Naive thymus-derived CD4-positive, alpha-beta T cell (primary cell): ENCODE measurements at regions not wholly inside any gene's neighbourhood (a gene's known extent, or its start where the extent isn't known, plus 50 kb on each side); places are given as distances from the start of the nearest gene placed in this dataset.

Experiments
- ATAC-seq: fragments of 150-1000 bp; cut with Tn5 transposase; 2 replicates; pipeline ENCODE4 v1.10.0; 2021; ENCODE audit warnings: mild to moderate bottlenecking, moderate library complexity
- CTCF ChIA-PET: fragments of 350-600 bp; sonication (Branson Sonifier 250); formaldehyde crosslinking; loops from one replicate; lab custom pipeline; 2021; ENCODE audit warnings: antibody characterized with exemption; lab: Charles Lee
- POLR2A ChIA-PET: fragments of 350-600 bp; sonication (Branson Sonifier 250); formaldehyde crosslinking; loops from one replicate; lab custom pipeline; 2021; ENCODE audit warnings: antibody characterized with exemption, inconsistent platforms; lab: Charles Lee
- DNase-seq, 9 donors: peaks; one replicate each; pipeline versions ENCODE4 v3.0.0 to v3.0.0-alpha.2; 2020 to 2022; ENCODE audit warnings: mixed read lengths in 1 of 9
- H3K27ac ChIP-seq: one replicate; pipeline ENCODE4 v1.7.0; 2013; ENCODE audit warnings: mild to moderate bottlenecking, low read depth, low read length, moderate library complexity
- H3K27me3 ChIP-seq, 2 donors: one replicate each; pipeline ENCODE4 v1.7.0; 2013; ENCODE audit warnings: low read length in 2 of 2, mild to moderate bottlenecking in 2 of 2, moderate library complexity in 2 of 2; ENCODE audit not compliant: control insufficient read depth in 2 of 2, insufficient read depth in 2 of 2
- H3K36me3 ChIP-seq, 3 experiments: 1 replicate in 2 of 3; 2 replicates in 1 of 3; pipeline ENCODE4 v1.7.0; 2013; ENCODE audit warnings: low read length in 3 of 3, mild to moderate bottlenecking in 3 of 3, moderate library complexity in 1 of 3; ENCODE audit not compliant: insufficient read depth in 3 of 3, control insufficient read depth in 2 of 3
- H3K4me1 ChIP-seq, 2 donors: one replicate each; pipeline ENCODE4 v1.7.0; 2013; ENCODE audit warnings: low read length in 2 of 2, mild to moderate bottlenecking in 2 of 2, moderate library complexity in 1 of 2; ENCODE audit not compliant: control insufficient read depth in 2 of 2, insufficient read depth in 2 of 2
- H3K4me3 ChIP-seq: 2 replicates; pipeline ENCODE4 v1.7.0; 2013; ENCODE audit warnings: mild to moderate bottlenecking, low read length
- H3K9me3 ChIP-seq, 3 experiments: 1 replicate in 2 of 3; 2 replicates in 1 of 3; pipeline ENCODE4 v1.7.0; 2013; ENCODE audit warnings: low read length in 3 of 3; ENCODE audit not compliant: control insufficient read depth in 2 of 3
- H3K27ac Mint-ChIP-seq, 9 donors: one replicate each; pipeline ENCODE4 v1.8.0; 2020 to 2022; ENCODE audit warnings: mixed read lengths in 9 of 9, mild to moderate bottlenecking in 8 of 9, moderate library complexity in 5 of 9, inconsistent platforms in 2 of 9
- H3K27me3 Mint-ChIP-seq, 5 donors: one replicate each; pipeline ENCODE4 v1.8.0; 2021 to 2022; ENCODE audit warnings: mixed read lengths in 5 of 5, mild to moderate bottlenecking in 1 of 5
- H3K36me3 Mint-ChIP-seq, 5 donors: one replicate each; pipeline ENCODE4 v1.8.0; 2020 to 2022; ENCODE audit warnings: mixed read lengths in 5 of 5, mild to moderate bottlenecking in 3 of 5, inconsistent platforms in 1 of 5
- H3K4me1 Mint-ChIP-seq, 7 donors: one replicate each; pipeline ENCODE4 v1.8.0; 2020 to 2022; ENCODE audit warnings: mixed read lengths in 7 of 7, mild to moderate bottlenecking in 3 of 7, inconsistent platforms in 1 of 7
- H3K4me3 Mint-ChIP-seq, 10 donors: one replicate each; pipeline ENCODE4 v1.8.0; 2020 to 2022; ENCODE audit warnings: mild to moderate bottlenecking in 10 of 10, mixed read lengths in 10 of 10, moderate library complexity in 6 of 10, inconsistent platforms in 2 of 10
- H3K9me3 Mint-ChIP-seq, 11 donors: one replicate each; pipeline ENCODE4 v1.8.0; 2020 to 2022; ENCODE audit warnings: mixed read lengths in 11 of 11, mild to moderate bottlenecking in 4 of 11, inconsistent platforms in 1 of 11, moderate library complexity in 1 of 11
- intact Hi-C, 2 donors: fragments of 100-400 bp; cut with micrococcal nuclease; formaldehyde crosslinking; loops; one replicate each; pipeline ENCODE4 v1.15.1; 2023

DNA sequence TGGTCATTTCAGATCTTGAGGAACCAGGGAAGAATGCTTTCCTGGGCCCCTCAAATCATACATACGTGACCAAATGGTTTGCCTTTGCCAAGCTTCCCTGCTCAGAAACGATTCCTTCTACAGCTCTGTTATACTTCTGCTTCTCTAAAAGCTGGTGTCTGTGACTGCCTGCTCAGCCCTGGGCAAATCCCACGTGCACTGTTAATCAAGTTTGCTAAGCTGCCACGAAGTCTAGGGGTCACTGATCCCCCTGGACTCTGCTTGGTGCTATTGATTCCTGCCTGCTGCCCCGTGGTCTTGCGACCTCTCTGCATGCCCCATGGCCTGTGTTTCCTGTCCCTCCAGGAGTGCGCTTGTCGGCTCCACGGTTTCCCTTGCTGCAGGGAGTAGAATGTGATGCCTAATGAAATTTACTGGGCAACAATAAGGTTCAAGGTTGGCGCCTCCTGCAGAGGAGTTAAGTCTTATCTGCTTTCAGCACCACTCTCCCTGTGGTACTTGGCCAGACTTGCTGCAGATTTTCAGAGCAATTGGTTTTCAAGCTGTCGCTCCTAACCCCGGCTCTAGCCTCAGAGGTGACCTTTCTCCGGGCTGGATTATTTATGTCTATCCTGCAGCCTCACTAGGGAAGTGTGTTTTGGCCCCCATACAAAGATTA, 201.6 kb upstream of the FZD8 start:
- peaks cover 0 to 4% (median 0%) of the 10 kb centered on the region in 5 donors for H3K36me3 Mint-ChIP-seq
- POLR2A ChIA-PET = no interaction called here
- no peaks in the 10 kb centered on the region for H3K4me1 ChIP-seq

DNA sequence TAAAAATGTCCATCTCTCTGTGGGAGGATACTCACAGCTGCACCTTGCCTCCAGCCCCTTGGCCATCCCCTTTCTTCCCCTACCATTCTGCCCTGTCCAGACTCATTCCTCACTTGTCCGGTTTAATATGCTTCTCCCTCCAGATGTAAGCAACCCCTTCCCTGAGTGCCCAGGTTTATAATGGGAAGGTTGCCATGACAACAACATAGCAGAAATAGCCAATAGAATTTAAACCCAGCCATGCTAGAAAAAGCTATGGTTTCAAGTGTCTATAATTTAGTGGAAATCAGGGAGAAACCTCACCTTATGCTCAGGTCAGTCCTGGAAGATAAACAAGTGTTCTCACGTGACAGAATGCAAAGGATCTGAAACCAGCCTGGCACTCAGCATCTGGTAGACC, 196.0 kb upstream of the FZD8 start:
- H3K27ac Mint-ChIP-seq = no peak overlapping the region
- no peaks in the 10 kb centered on the region for H3K4me1 Mint-ChIP-seq
- CTCF ChIA-PET = no interaction called here

More for the DNA sequence above, 201.6 kb upstream of the FZD8 start:
- peaks cover 0 to 6% (median 0%) of the 10 kb centered on the region in 5 donors for H3K27me3 Mint-ChIP-seq
- H3K9me3 Mint-ChIP-seq = peaks cover 0 to 32% (median 5%) of the 10 kb centered on the region in 11 donors
- CTCF ChIA-PET = no interaction called here
- Histone ChIP-seq H3K9me3 (no peaks in the 10 kb centered on the region), H3K27me3 (no peaks in the 10 kb centered on the region), H3K27ac (no peak overlapping the region), H3K36me3 (no peaks in the 10 kb centered on the region), H3K4me3 (no peak overlapping the region)
- no peak for ATAC-seq
- H3K27ac Mint-ChIP-seq = no peak overlapping the region
- H3K4me1 Mint-ChIP-seq = no peaks in the 10 kb centered on the region
- DNase-seq = no peak
- no peak overlapping the region for H3K4me3 Mint-ChIP-seq
- intact Hi-C loops = no loop called here

DNA sequence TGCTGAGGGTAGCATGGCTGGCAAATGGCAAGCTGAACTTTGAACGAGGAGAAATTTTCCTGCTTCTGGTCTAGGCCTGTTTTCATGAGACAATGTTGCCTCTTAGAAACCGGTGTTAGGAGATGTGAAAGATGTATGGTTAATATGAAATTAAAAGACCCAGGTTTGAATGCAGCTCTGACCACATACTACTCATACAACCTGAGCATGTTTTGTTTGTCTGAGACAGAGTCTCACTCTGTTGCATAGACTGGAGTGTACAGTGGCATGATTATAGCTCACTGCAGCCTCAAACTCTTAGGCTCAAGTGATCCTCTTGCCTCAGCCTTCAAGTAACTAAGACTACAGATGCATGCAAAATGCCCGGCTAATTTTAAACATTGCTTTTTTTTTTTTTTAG, 193.4 kb upstream of the FZD8 start:
- Mint-ChIP-seq H3K9me3 (peaks cover 2 to 14% (median 5%) of the 10 kb centered on the region in 11 donors), H3K27ac (no peak overlapping the region), H3K36me3 (no peaks in the 10 kb centered on the region), H3K27me3 (peaks cover 0 to 12% (median 5%) of the 10 kb centered on the region in 5 donors), H3K4me1 (no peaks in the 10 kb centered on the region), H3K4me3 (no peak overlapping the region)
- ChIA-PET POLR2A (no interaction called here), CTCF (no interaction called here)
- DNase-seq (no peak), ATAC-seq (no peak)
- H3K9me3 ChIP-seq = no peaks in the 10 kb centered on the region
- intact Hi-C loops = no loop called here
- H3K4me1 ChIP-seq = no peaks in the 10 kb centered on the region
- H3K36me3 ChIP-seq = no peaks in the 10 kb centered on the region
- H3K27me3 ChIP-seq = no peaks in the 10 kb centered on the region
- H3K4me3 ChIP-seq = no peak overlapping the region
- no peak overlapping the region for H3K27ac ChIP-seq

More for the DNA sequence above, 196.0 kb upstream of the FZD8 start:
- Mint-ChIP-seq H3K36me3 (peaks cover 0 to 4% (median 0%) of the 10 kb centered on the region in 5 donors), H3K9me3 (peaks cover 0 to 22% (median 8%) of the 10 kb centered on the region in 11 donors), H3K4me3 (no peak overlapping the region), H3K27me3 (peaks cover 0 to 2% (median 0%) of the 10 kb centered on the region in 5 donors)
- intact Hi-C loops = no loop called here
- H3K27ac ChIP-seq = no peak overlapping the region
- no peaks in the 10 kb centered on the region for H3K27me3 ChIP-seq
- no peaks in the 10 kb centered on the region for H3K36me3 ChIP-seq
- DNase-seq (no peak), ATAC-seq (no peak)
- H3K4me1 ChIP-seq = no peaks in the 10 kb centered on the region
- H3K4me3 ChIP-seq = no peak overlapping the region
- H3K9me3 ChIP-seq = no peaks in the 10 kb centered on the region
- POLR2A ChIA-PET = no interaction called here

DNA sequence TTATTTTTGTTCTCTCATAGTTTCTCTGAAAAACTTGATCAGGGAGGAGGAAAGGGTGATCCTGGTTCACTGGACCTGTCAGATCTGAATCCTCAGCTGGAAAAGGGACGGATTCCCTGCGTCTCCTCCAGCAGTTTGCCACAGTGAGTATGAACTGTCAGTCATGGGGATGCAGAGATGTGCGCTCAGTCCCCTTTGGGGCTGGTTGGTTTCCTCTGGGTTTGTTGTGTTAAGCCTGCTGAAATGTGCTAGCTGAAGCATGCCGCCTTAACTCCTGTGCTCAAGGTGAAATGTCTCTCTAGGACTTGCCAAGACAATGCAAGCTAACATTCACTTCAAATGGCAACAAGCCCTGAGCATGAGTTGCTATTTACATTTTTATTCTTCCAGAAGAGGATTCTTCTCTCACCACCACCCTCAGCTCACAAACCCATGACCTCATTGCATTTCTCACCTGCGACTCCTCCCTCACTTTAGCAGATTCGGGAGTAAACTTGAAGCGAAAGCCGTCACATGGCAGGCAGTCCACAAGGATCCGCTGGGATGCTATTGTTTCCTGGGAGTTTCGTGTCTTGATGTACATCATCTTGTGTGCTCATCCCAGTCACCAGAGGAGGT, 192.9 kb upstream of the FZD8 start:
- CTCF ChIA-PET = no interaction called here
- H3K27ac Mint-ChIP-seq = no peak overlapping the region
- Histone ChIP-seq H3K36me3 (no peaks in the 10 kb centered on the region), H3K9me3 (no peaks in the 10 kb centered on the region), H3K4me3 (no peak overlapping the region), H3K27ac (no peak overlapping the region), H3K27me3 (no peaks in the 10 kb centered on the region), H3K4me1 (no peaks in the 10 kb centered on the region)
- ATAC-seq (no peak), DNase-seq (no peak)
- POLR2A ChIA-PET = no interaction called here
- no peaks in the 10 kb centered on the region for H3K36me3 Mint-ChIP-seq
- intact Hi-C loops = no loop called here
- peaks cover 0 to 11% (median 4%) of the 10 kb centered on the region in 11 donors for H3K9me3 Mint-ChIP-seq
- peaks cover 0 to 12% (median 5%) of the 10 kb centered on the region in 5 donors for H3K27me3 Mint-ChIP-seq
- H3K4me1 Mint-ChIP-seq = no peaks in the 10 kb centered on the region
- no peak overlapping the region for H3K4me3 Mint-ChIP-seq

DNA sequence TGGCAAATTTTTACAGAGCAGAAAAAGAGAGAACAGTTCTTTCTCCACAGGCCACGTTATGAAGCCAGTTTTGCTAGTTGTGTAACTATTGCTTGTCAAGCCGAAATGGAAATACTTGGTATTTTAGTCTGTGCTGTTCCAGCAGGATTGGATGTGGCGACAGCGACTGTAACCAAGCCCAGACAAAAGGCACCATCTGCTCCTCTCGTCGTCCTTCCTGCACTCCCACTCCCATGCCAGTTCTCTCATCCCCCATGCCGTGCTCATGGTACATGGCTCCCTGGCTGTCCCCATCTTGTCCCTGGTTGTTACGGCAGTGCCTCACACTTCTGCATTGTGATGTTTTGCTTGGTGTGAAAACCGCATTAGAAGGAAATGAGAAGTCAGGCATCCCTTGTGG, 185.7 kb upstream of the FZD8 start:
- DNase-seq (no peak), ATAC-seq (no peak)
- POLR2A ChIA-PET = no interaction called here
- Histone ChIP-seq H3K36me3 (no peaks in the 10 kb centered on the region), H3K4me1 (no peaks in the 10 kb centered on the region), H3K27ac (no peak overlapping the region), H3K9me3 (no peaks in the 10 kb centered on the region), H3K4me3 (no peak overlapping the region), H3K27me3 (no peaks in the 10 kb centered on the region)
- H3K27me3 Mint-ChIP-seq = peaks cover 0 to 12% (median 5%) of the 10 kb centered on the region in 5 donors
- H3K4me1 Mint-ChIP-seq = no peaks in the 10 kb centered on the region
- CTCF ChIA-PET = no interaction called here
- H3K4me3 Mint-ChIP-seq = no peak overlapping the region
- no peaks in the 10 kb centered on the region for H3K36me3 Mint-ChIP-seq
- peaks cover 0 to 9% (median 2%) of the 10 kb centered on the region in 11 donors for H3K9me3 Mint-ChIP-seq
- H3K27ac Mint-ChIP-seq = no peak overlapping the region
- intact Hi-C loops = no loop called here

DNA sequence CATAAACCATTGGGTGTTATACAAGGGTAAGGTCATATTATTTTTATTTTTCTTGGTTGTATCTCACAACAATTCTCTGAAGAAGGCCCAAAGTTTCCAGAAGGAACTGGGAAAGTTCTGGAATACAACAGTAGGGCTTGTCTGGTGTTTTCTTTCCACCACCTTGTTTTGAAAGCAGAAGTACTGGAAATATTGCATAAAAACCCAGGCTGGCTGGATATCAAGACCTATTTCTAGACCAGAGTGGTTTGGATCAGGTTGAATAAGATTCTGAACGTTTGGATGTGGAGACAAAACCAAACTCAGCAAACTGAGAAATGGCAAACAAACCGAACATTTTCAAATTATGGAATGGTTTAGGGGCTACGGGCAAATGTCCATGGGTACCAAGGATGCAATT, 182.6 kb upstream of the FZD8 start:
- Histone ChIP-seq H3K9me3 (no peaks in the 10 kb centered on the region), H3K4me3 (no peak overlapping the region), H3K4me1 (no peaks in the 10 kb centered on the region), H3K36me3 (no peaks in the 10 kb centered on the region), H3K27me3 (no peaks in the 10 kb centered on the region), H3K27ac (no peak overlapping the region)
- Mint-ChIP-seq H3K4me1 (no peaks in the 10 kb centered on the region), H3K36me3 (no peaks in the 10 kb centered on the region), H3K9me3 (peaks cover 0 to 2% (median 0%) of the 10 kb centered on the region in 11 donors), H3K4me3 (no peak overlapping the region), H3K27me3 (peaks cover 0 to 5% (median 0%) of the 10 kb centered on the region in 5 donors), H3K27ac (no peak overlapping the region)
- DNase-seq (no peak), ATAC-seq (no peak)
- intact Hi-C loops = no loop called here
- CTCF ChIA-PET = no interaction called here
- POLR2A ChIA-PET = no interaction called here

DNA sequence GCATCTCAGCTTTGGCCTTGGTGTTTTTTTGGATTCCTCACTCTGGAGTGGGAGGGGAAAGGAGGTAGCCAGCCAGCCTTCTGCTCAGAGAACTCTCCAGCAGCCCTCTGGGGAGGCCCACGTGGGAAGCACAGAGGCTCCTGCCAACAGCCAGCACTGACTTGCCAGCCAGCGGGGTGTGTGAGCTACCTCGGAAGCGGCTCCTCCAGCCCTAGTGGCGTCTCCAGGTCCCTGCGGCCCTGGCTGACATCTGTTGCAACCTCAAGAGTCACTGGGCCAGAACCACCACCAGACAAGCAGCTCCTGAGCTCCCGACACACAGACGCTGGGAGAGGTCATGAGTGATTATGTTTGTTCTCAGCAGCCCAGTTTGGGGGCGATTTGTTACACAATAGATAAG, 180.2 kb upstream of the FZD8 start:
- CTCF ChIA-PET = no interaction called here

More for the DNA sequence above, 180.2 kb upstream of the FZD8 start:
- no peaks in the 10 kb centered on the region for H3K4me1 Mint-ChIP-seq
- Histone ChIP-seq H3K27ac (no peak overlapping the region), H3K36me3 (no peaks in the 10 kb centered on the region), H3K4me3 (no peak overlapping the region), H3K4me1 (no peaks in the 10 kb centered on the region), H3K27me3 (no peaks in the 10 kb centered on the region), H3K9me3 (no peaks in the 10 kb centered on the region)
- no peaks in the 10 kb centered on the region for H3K36me3 Mint-ChIP-seq
- H3K27ac Mint-ChIP-seq = no peak overlapping the region
- intact Hi-C loops = no loop called here
- DNase-seq (no peak), ATAC-seq (no peak)
- H3K4me3 Mint-ChIP-seq = no peak overlapping the region
- H3K9me3 Mint-ChIP-seq = peaks cover 0 to 4% (median 0%) of the 10 kb centered on the region in 11 donors
- POLR2A ChIA-PET = no interaction called here
- H3K27me3 Mint-ChIP-seq = peaks cover 0 to 5% (median 0%) of the 10 kb centered on the region in 5 donors
